ENCODE measurements at regions not wholly inside any gene's neighbourhood (a gene's known extent, or its start where the extent isn't known, plus 50 kb on each side); places are given as distances from the start of the nearest gene placed in this dataset.

- intact Hi-C loops (cut with DNase I) = no loop called here
- Histone ChIP-seq H3K27ac (no peak overlapping the region), H3K27me3 (no peaks in the 10 kb centered on the region), H3K4me3 (no peak overlapping the region), H3K4me1 (ENCODE audit: insufficient read depth) (no peaks in the 10 kb centered on the region), H3K9me3 (no peaks in the 10 kb centered on the region), H3K36me3 (no peaks in the 10 kb centered on the region)
- TF ChIP-seq EP300 (IDR thresholded peaks at IDR 0.05) (no peak), POLR2A (IDR thresholded peaks at IDR 0.05) (no peak), CTCF (IDR thresholded peaks at IDR 0.05) (no peak)
- WGBS, 3 donors = 95 to 97% (median 95%) methylated on average over 5 of the region's 5 CpGs
- no peak for DNase-seq
These were observed 222.4 kb upstream of the NR3C2 start for GRCh38 chr4:148664636-148665035.

- Histone ChIP-seq H3K36me3 (no peaks in the 10 kb centered on the region), H3K9me3 (no peaks in the 10 kb centered on the region), H3K27me3 (no peaks in the 10 kb centered on the region), H3K27ac (no peak overlapping the region), H3K4me1 (ENCODE audit: insufficient read depth) (no peaks in the 10 kb centered on the region), H3K4me3 (no peak overlapping the region)
- TF ChIP-seq CTCF (IDR thresholded peaks at IDR 0.05) (no peak), EP300 (IDR thresholded peaks at IDR 0.05) (no peak), POLR2A (IDR thresholded peaks at IDR 0.05) (no peak)
- 90 to 95% (median 93%) methylated on average over 2 of the region's 2 CpGs for WGBS, 3 donors
- intact Hi-C loops (cut with DNase I) = no loop called here
- no peak for DNase-seq
These were observed 211.9 kb upstream of the NR3C2 start for GRCh38 chr4:148654131-148654530.

- Histone ChIP-seq H3K27ac (no peak overlapping the region), H3K4me1 (ENCODE audit: insufficient read depth) (no peaks in the 10 kb centered on the region), H3K36me3 (no peaks in the 10 kb centered on the region), H3K27me3 (no peaks in the 10 kb centered on the region), H3K4me3 (no peak overlapping the region), H3K9me3 (no peaks in the 10 kb centered on the region)
- TF ChIP-seq POLR2A (IDR thresholded peaks at IDR 0.05) (no peak), EP300 (IDR thresholded peaks at IDR 0.05) (no peak), CTCF (IDR thresholded peaks at IDR 0.05) (no peak)
- WGBS, 3 donors = 60 to 65% (median 62%) methylated on average over 4 of the region's 4 CpGs
- DNase-seq = no peak
- intact Hi-C loops (cut with DNase I) = no loop called here
These were observed 211.5 kb upstream of the NR3C2 start for GRCh38 chr4:148653681-148654080.

- WGBS, 3 donors = 81 to 92% (median 89%) methylated on average over 2 of the region's 2 CpGs
- Histone ChIP-seq H3K4me1 (ENCODE audit: insufficient read depth) (no peaks in the 10 kb centered on the region), H3K4me3 (no peak overlapping the region), H3K27me3 (no peaks in the 10 kb centered on the region), H3K36me3 (no peaks in the 10 kb centered on the region), H3K9me3 (no peaks in the 10 kb centered on the region), H3K27ac (no peak overlapping the region)
- no peak for TF ChIP-seq POLR2A (IDR thresholded peaks at IDR 0.05)
- no peak for TF ChIP-seq EP300 (IDR thresholded peaks at IDR 0.05)
- TF ChIP-seq CTCF (IDR thresholded peaks at IDR 0.05) = no peak
- intact Hi-C loops (cut with DNase I) = no loop called here
- DNase-seq = no peak
These were observed 209.8 kb upstream of the NR3C2 start for GRCh38 chr4:148651991-148652390.
